ENCODE measurements at regions not wholly inside any gene's neighbourhood (a gene's known extent, or its start where the extent isn't known, plus 50 kb on each side); places are given as distances from the start of the nearest gene placed in this dataset.

- no peak for DNase-seq (ENCODE audit: low spot score)
- in situ Hi-C loops (cut with MboI; ENCODE audit: low pct_unique_long_range_greater_than_20kb, low sequenced_read_pairs, unreplicated experiment): no loop called here
- no peak for TF ChIP-seq CTCF (IDR thresholded peaks at IDR 0.05; ENCODE audit: extremely low read depth, insufficient read depth, missing control alignments)
These were observed 58.4 kb upstream of the SSBP3 start for GRCh38 chr1:54464477-54465146.

GRCh38 chr1:54464031-54464476 is 57.9 kb upstream of the SSBP3 start:
- in situ Hi-C loops (cut with MboI; ENCODE audit: low pct_unique_long_range_greater_than_20kb, low sequenced_read_pairs, unreplicated experiment): no loop called here
- no peak for DNase-seq (ENCODE audit: low spot score)
- TF ChIP-seq CTCF (IDR thresholded peaks at IDR 0.05; ENCODE audit: extremely low read depth, insufficient read depth, missing control alignments): no peak

- TF ChIP-seq CTCF (IDR thresholded peaks at IDR 0.05; ENCODE audit: extremely low read depth, insufficient read depth, missing control alignments): no peak
- in situ Hi-C loops (cut with MboI; ENCODE audit: low pct_unique_long_range_greater_than_20kb, low sequenced_read_pairs, unreplicated experiment): no loop called here
- DNase-seq (ENCODE audit: low spot score): no peak
These were observed 57.3 kb upstream of the SSBP3 start for GRCh38 chr1:54463259-54464030.

GRCh38 chr1:54462597-54463258 is 56.5 kb upstream of the SSBP3 start:
- TF ChIP-seq CTCF (IDR thresholded peaks at IDR 0.05; ENCODE audit: extremely low read depth, insufficient read depth, missing control alignments): no peak
- DNase-seq (ENCODE audit: low spot score): no peak
- in situ Hi-C loops (cut with MboI; ENCODE audit: low pct_unique_long_range_greater_than_20kb, low sequenced_read_pairs, unreplicated experiment): no loop called here

- in situ Hi-C loops (cut with MboI; ENCODE audit: low pct_unique_long_range_greater_than_20kb, low sequenced_read_pairs, unreplicated experiment): no loop called here
- no peak for DNase-seq (ENCODE audit: low spot score)
- TF ChIP-seq CTCF (IDR thresholded peaks at IDR 0.05; ENCODE audit: extremely low read depth, insufficient read depth, missing control alignments): no peak
These were observed 55.8 kb upstream of the SSBP3 start for GRCh38 chr1:54461731-54462596.

- in situ Hi-C loops (cut with MboI; ENCODE audit: low pct_unique_long_range_greater_than_20kb, low sequenced_read_pairs, unreplicated experiment): no loop called here
- DNase-seq (ENCODE audit: low spot score): no peak
- TF ChIP-seq CTCF (IDR thresholded peaks at IDR 0.05; ENCODE audit: extremely low read depth, insufficient read depth, missing control alignments): no peak
These were observed 54.7 kb upstream of the SSBP3 start for GRCh38 chr1:54460861-54461387.
